ENCODE measurements at regions not wholly inside any gene's neighbourhood (a gene's known extent, or its start where the extent isn't known, plus 50 kb on each side); places are given as distances from the start of the nearest gene placed in this dataset.
A peak's percentile ranks its signal among the peaks of the same experiment; 100 is the strongest.
"Not testable (repeated sequence)": the region's sequence is repeated elsewhere in the genome, so short reads cannot be mapped to it uniquely, and the experiment has no call there.

DNA sequence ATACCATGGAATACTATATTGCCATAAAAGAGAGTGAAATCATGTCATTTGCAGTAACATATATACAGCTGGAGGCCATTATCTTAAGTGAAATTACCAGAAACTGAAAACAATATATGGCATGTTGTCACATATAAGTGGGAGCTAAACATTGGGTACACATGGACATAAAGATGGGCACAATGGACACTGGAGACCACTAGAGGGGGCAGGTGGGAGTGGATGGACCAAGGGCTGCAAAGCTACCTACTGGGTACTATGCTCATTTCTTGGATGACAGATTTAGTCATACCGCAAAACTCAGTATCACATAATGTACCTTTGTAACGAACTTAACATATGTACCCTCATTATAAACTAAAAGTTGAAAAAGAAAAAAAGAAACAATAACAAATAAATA is 1167.6 kb downstream of the NXPH1 start:
- no peaks in the 10 kb centered on the region for H3K4me1 Mint-ChIP-seq
- H3K4me3 Mint-ChIP-seq: no peak overlapping the region
- H3K27ac Mint-ChIP-seq (ENCODE audit: unreplicated experiment): no peak overlapping the region
- H3K9me3 Mint-ChIP-seq: peaks cover 2% of the 10 kb centered on the region
- no peaks in the 10 kb centered on the region for H3K27me3 Mint-ChIP-seq (ENCODE audit: low read depth)
- no peak for DNase-seq (ENCODE audit: low read depth, low spot score)
- TF ChIP-seq, protein P1, sequence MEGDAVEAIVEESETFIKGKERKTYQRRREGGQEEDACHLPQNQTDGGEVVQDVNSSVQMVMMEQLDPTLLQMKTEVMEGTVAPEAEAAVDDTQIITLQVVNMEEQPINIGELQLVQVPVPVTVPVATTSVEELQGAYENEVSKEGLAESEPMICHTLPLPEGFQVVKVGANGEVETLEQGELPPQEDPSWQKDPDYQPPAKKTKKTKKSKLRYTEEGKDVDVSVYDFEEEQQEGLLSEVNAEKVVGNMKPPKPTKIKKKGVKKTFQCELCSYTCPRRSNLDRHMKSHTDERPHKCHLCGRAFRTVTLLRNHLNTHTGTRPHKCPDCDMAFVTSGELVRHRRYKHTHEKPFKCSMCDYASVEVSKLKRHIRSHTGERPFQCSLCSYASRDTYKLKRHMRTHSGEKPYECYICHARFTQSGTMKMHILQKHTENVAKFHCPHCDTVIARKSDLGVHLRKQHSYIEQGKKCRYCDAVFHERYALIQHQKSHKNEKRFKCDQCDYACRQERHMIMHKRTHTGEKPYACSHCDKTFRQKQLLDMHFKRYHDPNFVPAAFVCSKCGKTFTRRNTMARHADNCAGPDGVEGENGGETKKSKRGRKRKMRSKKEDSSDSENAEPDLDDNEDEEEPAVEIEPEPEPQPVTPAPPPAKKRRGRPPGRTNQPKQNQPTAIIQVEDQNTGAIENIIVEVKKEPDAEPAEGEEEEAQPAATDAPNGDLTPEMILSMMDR (conservative IDR thresholded peaks at IDR 0.05): peak; percentile 47
- H3K36me3 Mint-ChIP-seq (ENCODE audit: low read depth): no peaks in the 10 kb centered on the region

GRCh38 chr7:9603291-9603690 is 1169.9 kb downstream of the NXPH1 start:
- no peak overlapping the region for H3K27ac Mint-ChIP-seq (ENCODE audit: unreplicated experiment)
- no peaks in the 10 kb centered on the region for H3K36me3 Mint-ChIP-seq (ENCODE audit: low read depth)
- TF ChIP-seq, protein P1 (conservative IDR thresholded peaks at IDR 0.05): no peak
- no peaks in the 10 kb centered on the region for H3K27me3 Mint-ChIP-seq (ENCODE audit: low read depth)
- H3K9me3 Mint-ChIP-seq: peaks cover 2% of the 10 kb centered on the region
- DNase-seq (ENCODE audit: low read depth, low spot score): no peak
- H3K4me1 Mint-ChIP-seq: no peaks in the 10 kb centered on the region
- no peak overlapping the region for H3K4me3 Mint-ChIP-seq

- Mint-ChIP-seq H3K4me1 (no peaks in the 10 kb centered on the region), H3K27ac (ENCODE audit: unreplicated experiment) (no peak overlapping the region), H3K36me3 (ENCODE audit: low read depth) (no peaks in the 10 kb centered on the region), H3K9me3 (peaks cover 2% of the 10 kb centered on the region), H3K27me3 (ENCODE audit: low read depth) (no peaks in the 10 kb centered on the region), H3K4me3 (no peak overlapping the region)
- TF ChIP-seq, protein P1 (conservative IDR thresholded peaks at IDR 0.05): no peak
- no peak for DNase-seq (ENCODE audit: low read depth, low spot score)
Observed at GRCh38 chr7:9608560-9608959, 1175.2 kb downstream of the NXPH1 start.

GRCh38 chr7:9620899-9621298 is 1187.5 kb downstream of the NXPH1 start:
- H3K27ac Mint-ChIP-seq (ENCODE audit: unreplicated experiment); DNase-seq (ENCODE audit: low read depth, low spot score); H3K27me3 Mint-ChIP-seq (ENCODE audit: low read depth); H3K4me1 Mint-ChIP-seq; H3K36me3 Mint-ChIP-seq (ENCODE audit: low read depth); H3K9me3 Mint-ChIP-seq; H3K4me3 Mint-ChIP-seq: not testable (repeated sequence)

- not testable (repeated sequence) for H3K27me3 Mint-ChIP-seq (ENCODE audit: low read depth); H3K4me1 Mint-ChIP-seq; H3K4me3 Mint-ChIP-seq; H3K27ac Mint-ChIP-seq (ENCODE audit: unreplicated experiment); H3K36me3 Mint-ChIP-seq (ENCODE audit: low read depth); H3K9me3 Mint-ChIP-seq; DNase-seq (ENCODE audit: low read depth, low spot score)
Observed at GRCh38 chr7:9621306-9621902, 1188.0 kb downstream of the NXPH1 start.

GRCh38 chr7:9621927-9622326 is 1188.5 kb downstream of the NXPH1 start:
- Mint-ChIP-seq H3K27me3 (ENCODE audit: low read depth) (no peaks in the 10 kb centered on the region), H3K4me3 (no peak overlapping the region), H3K36me3 (ENCODE audit: low read depth) (no peaks in the 10 kb centered on the region), H3K9me3 (peaks cover 2% of the 10 kb centered on the region), H3K4me1 (no peaks in the 10 kb centered on the region), H3K27ac (ENCODE audit: unreplicated experiment) (no peak overlapping the region)
- TF ChIP-seq, protein P1 (conservative IDR thresholded peaks at IDR 0.05): no peak
- no peak for DNase-seq (ENCODE audit: low read depth, low spot score)

Data from neural crest cell (in vitro differentiated cells).